IPS DF 19.7 (cell line): ENCODE measurements at regions not wholly inside any gene's neighbourhood (a gene's known extent, or its start where the extent isn't known, plus 50 kb on each side); places are given as distances from the start of the nearest gene placed in this dataset.
A peak's percentile ranks its signal among the peaks of the same experiment; 100 is the strongest.
"Not testable (repeated sequence)": the region's sequence is repeated elsewhere in the genome, so short reads cannot be mapped to it uniquely, and the experiment has no call there.

ENCODE experiments used
- DNase-seq: peaks from one replicate; pipeline ENCODE4 v3.0.0-alpha.2; 2013; ENCODE audit warnings: low read depth, low spot score

DNA sequence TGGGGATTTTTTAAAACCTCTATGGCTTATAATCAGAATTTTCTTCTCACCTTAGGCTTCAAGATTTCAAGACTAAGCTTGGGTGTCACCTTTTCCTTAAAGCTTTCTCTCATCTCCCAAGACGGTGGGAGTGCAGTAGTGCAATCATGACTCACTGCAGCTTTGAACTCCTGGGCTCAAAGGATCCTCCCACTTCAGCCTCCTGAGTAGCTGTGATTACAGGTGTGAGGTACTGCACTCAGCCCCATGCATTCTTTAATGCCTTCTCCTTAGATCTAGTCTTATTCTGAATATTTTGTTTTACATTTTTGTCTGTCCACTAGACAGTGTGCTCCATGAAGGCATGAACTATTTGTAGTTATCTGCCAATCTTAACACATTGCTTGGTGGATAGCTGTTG lies 55.7 kb upstream of the FAT3 start:
- no peak for DNase-seq

- no peak for DNase-seq
Measured at GRCh38 chr11:92167571-92167970, 57.0 kb upstream of the FAT3 start.

GRCh38 chr11:92166335-92166734 lies 58.3 kb upstream of the FAT3 start:
- no peak for DNase-seq

DNA sequence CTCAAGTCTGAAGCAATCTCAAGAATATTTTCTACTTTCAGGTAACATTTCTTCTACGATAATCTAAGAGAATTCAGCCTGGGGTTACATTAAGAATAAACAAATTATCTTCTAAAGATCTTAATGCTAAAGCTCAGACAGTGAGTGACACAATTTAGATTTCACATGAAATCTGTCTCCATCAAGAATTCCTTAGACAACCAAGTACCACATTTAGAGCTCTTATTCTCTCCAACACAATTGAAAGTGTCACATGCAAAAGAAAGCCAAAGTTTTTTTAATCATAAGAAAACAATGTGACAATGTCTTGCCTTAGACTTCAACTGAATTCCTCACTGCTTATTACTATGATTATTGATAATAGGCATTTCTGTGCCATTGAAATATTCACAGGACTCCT lies 60.7 kb upstream of the FAT3 start:
- DNase-seq = no peak

DNA sequence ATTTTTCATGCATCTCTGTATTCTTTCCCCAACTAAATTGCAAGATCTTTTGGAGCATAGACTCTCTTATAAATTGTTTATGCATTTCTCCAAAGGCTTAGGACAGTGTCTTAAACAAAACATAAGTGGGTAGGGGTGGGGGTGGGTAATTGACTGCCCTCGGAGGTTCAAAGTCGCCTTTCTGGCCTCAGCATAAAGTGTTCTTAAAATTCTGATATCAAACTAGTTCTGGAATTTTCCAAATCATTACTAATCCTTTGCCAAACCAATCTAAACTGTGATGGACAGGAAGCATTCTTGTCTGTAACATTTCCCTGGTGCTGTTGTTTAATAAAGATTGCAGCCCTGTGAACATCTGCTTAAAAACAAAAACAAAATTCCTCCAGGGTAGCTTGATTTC lies 61.8 kb upstream of the FAT3 start:
- DNase-seq = no peak

DNA sequence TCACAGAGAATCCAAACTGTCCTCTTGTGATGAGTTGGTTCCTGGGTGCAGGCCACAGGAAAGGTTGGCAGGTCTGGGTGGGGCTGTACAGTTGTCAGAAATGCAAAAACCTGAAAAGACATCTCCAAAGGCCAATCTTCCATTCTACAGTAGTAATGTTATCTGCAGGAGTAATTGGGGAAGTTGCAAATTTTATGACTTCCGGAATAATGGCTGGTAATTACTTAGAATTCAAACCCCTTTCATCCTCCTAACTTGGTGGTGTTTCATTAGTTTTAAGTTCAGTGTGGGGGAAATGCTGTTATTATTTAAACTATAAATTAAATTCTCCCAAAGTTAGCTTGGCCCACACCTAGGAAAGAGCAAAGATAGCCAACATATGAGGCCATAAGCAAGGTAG lies 64.7 kb upstream of the FAT3 start:
- no peak for DNase-seq

DNA sequence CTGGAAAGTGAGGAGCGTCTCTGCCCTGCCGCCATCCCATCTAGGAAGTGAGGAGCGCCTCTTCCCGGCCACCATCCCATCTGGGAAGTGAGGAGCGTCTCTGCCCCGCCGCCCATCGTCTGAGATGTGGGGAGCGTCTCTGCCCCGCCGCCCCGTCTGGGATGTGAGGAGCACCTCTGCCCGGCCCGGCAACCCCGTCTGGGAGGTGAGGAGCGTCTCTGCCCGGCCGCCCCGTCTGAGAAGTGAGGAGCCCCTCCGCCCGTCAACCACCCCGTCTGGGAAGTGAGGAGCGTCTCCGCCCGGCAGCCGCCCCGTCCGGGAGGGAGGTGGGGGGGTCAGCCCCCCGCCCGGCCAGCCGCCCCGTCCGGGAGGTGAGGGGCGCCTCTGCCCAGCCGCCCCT lies 67.2 kb upstream of the FAT3 start:
- not testable (repeated sequence) for DNase-seq

- DNase-seq = no peak
Measured at GRCh38 chr11:92154611-92155010, 70.0 kb upstream of the FAT3 start.

DNA sequence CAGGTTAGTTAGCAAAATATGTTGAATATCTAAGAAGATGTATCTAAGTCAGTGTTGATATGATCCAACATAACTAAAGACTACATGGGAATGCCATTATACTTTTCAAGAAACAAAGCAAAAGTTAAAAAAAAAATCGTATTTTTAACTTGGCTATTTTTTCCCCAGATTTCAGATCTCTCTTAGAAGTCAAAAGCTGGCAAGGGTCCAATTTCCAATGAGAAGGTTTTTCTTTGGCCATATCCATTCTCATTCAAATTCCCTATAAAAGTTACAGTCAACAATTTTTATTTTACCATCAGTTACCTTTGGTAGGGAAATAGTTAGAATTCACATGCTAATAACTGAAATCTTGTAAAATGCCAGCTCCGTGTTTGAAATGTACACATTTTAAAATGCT lies 70.5 kb upstream of the FAT3 start:
- DNase-seq = no peak

GRCh38 chr11:92153542-92153941 lies 71.1 kb upstream of the FAT3 start:
- DNase-seq = no peak

- DNase-seq = peak; percentile 54
Measured at GRCh38 chr11:92152245-92152644, 72.4 kb upstream of the FAT3 start.

DNA sequence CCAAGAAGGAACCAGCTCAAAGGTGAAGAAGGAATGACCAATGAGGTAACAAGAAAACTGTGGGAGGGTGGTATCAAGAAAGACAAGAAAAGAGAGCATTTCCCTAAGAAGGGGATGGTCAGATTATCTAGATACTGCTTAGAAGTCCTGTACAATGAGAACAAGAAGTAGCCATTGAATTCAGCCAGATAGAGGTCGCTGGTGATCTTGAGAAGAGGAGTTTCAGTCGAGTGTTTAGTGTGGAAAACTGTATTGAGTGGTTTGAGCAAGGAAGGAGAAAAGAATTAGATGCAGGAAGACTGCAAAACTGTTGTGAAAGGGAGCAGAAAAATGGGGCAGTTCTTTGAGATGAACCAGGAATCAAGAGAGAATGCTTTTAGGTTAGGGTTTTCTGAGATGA lies 74.6 kb upstream of the FAT3 start:
- DNase-seq = peak; percentile 20

DNA sequence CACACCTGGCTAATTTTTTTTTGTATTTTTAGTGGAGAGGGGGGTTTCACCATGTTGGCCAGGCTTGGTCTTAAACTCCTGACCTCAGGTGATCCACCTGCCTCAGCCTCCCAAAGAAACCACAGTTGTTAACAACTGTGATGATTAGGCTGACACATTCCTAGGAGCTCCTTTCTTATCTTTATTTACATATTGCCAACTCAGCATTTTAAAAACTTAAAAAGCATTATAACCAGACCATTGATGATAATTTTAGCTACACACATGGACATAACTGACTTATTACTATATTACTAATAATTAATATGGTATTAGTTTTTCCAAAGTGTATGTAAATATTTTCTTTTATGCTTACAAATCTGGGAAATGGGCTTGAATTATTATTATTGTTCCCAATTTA lies 82.9 kb upstream of the FAT3 start:
- no peak for DNase-seq

GRCh38 chr11:92141159-92141558 lies 83.5 kb upstream of the FAT3 start:
- DNase-seq = no peak

DNA sequence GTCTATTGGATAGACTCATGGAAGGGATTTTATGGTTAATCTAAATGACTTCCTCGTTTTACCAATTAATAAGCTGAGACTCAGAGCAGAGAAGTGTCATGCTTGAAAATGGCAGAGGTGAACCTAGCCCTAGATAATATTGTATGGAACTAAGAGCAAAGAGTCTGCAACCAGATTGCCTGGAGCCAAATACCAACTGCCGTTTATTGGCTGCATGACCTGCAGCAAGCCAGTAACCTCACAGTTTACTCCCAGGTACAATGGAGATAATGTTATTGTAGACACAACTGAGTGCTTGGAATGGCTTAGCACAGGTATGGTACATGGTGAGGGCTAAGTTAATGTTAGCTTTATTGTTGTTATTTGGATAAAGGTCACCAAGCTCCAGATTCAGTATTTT lies 84.6 kb upstream of the FAT3 start:
- DNase-seq = no peak

- no peak for DNase-seq
Measured at GRCh38 chr11:92138296-92138695, 86.3 kb upstream of the FAT3 start.

DNA sequence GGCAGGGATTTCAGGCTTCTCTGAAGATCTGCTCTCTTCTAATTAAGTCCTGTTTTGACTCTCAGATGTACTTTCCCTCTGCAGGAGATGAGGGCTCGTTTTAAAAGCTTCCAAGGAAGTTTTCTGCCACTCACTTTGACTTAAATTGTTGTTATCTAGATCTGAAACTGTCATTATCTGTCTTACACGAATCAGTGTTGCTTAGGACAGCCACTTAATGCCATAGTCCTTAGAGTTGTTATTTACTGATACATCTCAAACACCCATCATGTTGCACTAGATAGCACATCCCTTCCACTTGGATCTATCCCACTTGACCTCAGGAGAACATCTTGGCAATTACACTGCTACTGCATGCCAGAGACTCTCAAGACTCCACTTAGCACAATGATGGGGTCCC lies 86.9 kb upstream of the FAT3 start:
- DNase-seq = no peak

DNA sequence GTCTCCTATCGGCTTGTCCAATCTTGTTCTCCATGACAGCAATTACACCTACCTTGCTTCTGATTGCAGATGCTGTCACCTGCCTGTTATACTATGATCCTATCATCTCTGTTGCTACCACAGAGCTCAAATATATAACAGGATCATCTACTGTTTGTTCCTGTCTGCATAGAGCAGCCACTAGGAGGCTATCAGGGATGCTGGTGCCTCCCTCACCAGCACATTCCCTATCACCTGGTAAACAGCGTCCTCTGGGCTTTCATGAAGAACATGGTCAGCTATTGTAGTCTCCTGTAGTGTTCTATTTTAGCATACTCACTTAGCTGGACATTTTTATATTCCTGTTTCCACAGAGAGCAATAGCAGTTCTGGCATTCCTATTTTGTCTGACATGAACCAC lies 87.8 kb upstream of the FAT3 start:
- peak; percentile 17 for DNase-seq

DNA sequence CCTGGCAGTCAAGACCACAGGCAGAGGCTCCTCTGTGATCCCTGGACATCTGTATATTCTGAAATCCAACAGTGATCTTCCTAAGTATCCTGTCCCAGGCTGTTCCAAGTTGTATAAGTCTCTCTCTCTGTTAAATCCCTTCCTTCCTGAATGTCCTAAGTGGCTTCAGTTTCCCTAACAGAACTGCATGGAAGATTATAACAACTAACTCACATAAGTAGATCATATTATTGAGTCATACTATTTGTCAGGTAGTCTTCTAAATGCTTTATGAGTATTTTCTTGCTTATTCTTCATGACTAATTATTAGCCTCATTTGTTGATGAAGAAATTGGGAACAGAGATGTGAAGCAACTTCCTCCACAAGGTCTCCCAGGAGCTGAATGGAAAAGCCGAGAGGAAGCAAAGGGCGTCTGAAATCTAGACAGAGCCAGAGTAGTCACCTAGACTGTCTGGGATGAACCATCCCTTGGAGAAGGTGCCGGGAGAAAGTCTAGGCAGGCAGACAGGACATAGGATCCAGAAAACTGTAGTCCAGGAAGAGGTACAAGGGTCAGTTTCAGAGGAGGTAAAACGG lies 93.2 kb upstream of the FAT3 start:
- DNase-seq = no peak

GRCh38 chr11:92130421-92130831 lies 94.2 kb upstream of the FAT3 start:
- DNase-seq = no peak

DNA sequence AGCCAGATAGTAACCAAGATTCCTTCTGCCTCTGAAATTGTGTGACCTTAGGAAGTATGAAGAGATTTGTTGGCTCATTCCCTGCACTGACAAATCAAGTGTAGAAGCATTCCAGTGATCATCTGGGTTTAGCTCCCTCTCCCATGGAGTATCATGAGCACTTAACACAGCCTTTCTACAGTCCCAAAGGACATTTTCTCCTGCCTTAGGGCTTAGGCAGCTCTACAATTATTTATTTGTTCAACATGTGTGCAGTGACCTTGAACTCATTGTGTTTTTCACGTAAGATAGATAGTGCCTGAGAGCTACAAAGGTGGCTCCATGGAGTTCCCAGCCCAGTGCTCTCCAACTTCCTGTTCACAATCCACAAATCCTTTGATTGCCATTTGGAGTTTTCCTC lies 94.8 kb upstream of the FAT3 start:
- DNase-seq = no peak

GRCh38 chr11:92128026-92128425 lies 96.6 kb upstream of the FAT3 start:
- no peak for DNase-seq

GRCh38 chr11:92125321-92125720 lies 99.3 kb upstream of the FAT3 start:
- DNase-seq = no peak

DNA sequence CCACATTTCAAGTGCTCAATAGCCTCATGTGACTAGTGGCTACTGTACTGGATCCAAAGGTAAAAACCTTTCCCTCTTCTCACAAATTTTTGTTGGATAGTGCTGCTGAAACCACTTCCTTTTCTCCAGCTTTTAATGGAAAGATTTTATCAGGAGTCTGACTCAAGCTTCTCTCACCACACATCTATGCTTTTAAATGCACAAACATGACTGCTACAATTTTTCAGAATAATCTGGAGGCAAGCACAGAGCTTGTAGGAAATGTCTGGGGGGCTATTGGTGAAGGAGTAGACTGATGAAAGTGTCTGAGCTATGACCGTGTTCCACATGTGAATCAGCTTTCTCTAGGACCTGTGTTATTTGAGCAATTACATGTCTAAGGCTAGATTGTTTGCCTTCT lies 101.1 kb upstream of the FAT3 start:
- no peak for DNase-seq

DNA sequence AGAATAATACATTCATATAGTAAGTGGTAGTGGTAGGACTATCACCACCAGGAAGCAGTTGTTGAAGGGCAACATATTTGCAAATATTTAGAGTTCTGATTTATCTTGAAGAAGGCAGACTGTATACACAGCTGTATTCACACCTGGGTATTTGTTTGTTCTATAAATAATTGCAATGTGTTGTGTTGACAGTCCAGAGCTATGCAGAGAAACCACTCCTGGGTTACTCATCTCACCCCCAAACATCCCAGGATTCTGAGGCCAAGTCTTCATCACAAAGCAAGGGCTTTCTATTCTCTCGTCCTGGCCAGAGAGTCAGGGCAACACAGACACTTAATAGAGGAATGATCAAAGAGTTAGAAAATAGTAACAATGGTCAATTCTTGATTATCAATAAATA lies 102.1 kb upstream of the FAT3 start:
- DNase-seq = no peak
